DMS 273 (cell line): ENCODE measurements at regions not wholly inside any gene's neighbourhood (a gene's known extent, or its start where the extent isn't known, plus 50 kb on each side); places are given as distances from the start of the nearest gene placed in this dataset.

ENCODE experiments used
- DNase-seq: peaks from one replicate; lab custom pipeline; 2025; ENCODE audit not compliant: unreplicated experiment; lab: John Stamatoyannopoulos, UW

DNA sequence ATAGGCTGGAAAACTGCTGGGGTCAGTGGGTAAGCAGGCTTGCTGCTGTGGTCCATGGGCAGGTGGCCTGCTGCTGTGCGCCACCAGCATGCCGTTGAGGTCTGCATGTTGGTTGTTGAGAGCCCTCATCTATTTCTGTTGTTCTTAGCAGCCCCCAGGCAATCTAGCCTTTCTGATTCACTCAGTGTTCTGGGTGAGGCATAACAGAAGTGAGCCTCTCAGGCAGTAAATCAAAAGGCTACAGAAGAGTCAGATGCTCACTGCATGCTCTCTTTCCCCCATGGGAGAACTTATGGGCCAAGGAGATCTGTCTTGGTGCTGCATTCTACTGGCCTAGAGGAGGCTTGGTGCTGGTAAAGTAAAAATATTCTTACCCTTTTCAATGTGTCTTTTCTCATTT is 67.8 kb upstream of the ATP10A start:
- DNase-seq, result no peak
